ENCODE measurements at regions not wholly inside any gene's neighbourhood (a gene's known extent, or its start where the extent isn't known, plus 50 kb on each side); places are given as distances from the start of the nearest gene placed in this dataset.

DNA sequence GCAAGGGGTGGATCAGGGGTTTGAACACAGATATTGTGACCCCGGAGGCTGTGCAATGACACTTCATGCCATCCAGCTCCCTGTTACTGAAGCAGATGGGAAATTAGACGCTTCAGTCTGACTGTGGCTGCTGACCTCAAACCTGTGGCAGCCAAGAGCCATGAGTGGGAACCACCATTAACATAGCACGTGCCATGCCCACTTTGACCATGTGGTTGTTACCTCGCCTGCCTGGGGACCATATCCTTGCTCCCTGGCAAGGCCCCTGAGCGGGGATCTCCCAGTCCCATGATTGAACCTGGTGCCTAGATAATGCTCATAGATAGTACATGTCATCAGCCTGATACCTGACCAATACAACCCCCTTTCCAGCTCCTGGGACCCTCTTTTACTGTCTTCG is 68.9 kb downstream of the CYP26B1 start:
- TF ChIP-seq, protein P1, sequence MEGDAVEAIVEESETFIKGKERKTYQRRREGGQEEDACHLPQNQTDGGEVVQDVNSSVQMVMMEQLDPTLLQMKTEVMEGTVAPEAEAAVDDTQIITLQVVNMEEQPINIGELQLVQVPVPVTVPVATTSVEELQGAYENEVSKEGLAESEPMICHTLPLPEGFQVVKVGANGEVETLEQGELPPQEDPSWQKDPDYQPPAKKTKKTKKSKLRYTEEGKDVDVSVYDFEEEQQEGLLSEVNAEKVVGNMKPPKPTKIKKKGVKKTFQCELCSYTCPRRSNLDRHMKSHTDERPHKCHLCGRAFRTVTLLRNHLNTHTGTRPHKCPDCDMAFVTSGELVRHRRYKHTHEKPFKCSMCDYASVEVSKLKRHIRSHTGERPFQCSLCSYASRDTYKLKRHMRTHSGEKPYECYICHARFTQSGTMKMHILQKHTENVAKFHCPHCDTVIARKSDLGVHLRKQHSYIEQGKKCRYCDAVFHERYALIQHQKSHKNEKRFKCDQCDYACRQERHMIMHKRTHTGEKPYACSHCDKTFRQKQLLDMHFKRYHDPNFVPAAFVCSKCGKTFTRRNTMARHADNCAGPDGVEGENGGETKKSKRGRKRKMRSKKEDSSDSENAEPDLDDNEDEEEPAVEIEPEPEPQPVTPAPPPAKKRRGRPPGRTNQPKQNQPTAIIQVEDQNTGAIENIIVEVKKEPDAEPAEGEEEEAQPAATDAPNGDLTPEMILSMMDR (CRISPR knock-in tag; IDR thresholded peaks at IDR 0.05) = no peak
- no peak for TF ChIP-seq POLR2A (IDR thresholded peaks at IDR 0.05; ENCODE audit: insufficient read depth in 1 of 2, low read depth in 2 of 2, low read length in 2 of 2)
- TF ChIP-seq, protein P2, sequence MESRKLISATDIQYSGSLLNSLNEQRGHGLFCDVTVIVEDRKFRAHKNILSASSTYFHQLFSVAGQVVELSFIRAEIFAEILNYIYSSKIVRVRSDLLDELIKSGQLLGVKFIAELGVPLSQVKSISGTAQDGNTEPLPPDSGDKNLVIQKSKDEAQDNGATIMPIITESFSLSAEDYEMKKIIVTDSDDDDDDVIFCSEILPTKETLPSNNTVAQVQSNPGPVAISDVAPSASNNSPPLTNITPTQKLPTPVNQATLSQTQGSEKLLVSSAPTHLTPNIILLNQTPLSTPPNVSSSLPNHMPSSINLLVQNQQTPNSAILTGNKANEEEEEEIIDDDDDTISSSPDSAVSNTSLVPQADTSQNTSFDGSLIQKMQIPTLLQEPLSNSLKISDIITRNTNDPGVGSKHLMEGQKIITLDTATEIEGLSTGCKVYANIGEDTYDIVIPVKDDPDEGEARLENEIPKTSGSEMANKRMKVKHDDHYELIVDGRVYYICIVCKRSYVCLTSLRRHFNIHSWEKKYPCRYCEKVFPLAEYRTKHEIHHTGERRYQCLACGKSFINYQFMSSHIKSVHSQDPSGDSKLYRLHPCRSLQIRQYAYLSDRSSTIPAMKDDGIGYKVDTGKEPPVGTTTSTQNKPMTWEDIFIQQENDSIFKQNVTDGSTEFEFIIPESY (CRISPR knock-in tag; IDR thresholded peaks at IDR 0.05) = no peak
- no peak for TF ChIP-seq TBP (CRISPR knock-in tag; IDR thresholded peaks at IDR 0.05)
- no peak for TF ChIP-seq CBX2 (IDR thresholded peaks at IDR 0.05; ENCODE audit: low read depth, low read length)
- no peak for TF ChIP-seq CBX2 (CRISPR knock-in tag; IDR thresholded peaks at IDR 0.05; ENCODE audit: low read depth)
- no peak for TF ChIP-seq PHF8 (CRISPR knock-in tag; IDR thresholded peaks at IDR 0.05)
- no peak for TF ChIP-seq POLR2AphosphoS5 (IDR thresholded peaks at IDR 0.05; ENCODE audit: low read depth, low read length)
- no peak for TF ChIP-seq IRF2 (CRISPR knock-in tag; IDR thresholded peaks at IDR 0.05)
- TF ChIP-seq SNAPC5 (CRISPR knock-in tag; IDR thresholded peaks at IDR 0.05; ENCODE audit: borderline replicate concordance) = no peak
- TF ChIP-seq EP300 (IDR thresholded peaks at IDR 0.05; ENCODE audit: low read depth in 2 of 2, low read length in 2 of 2) = no peak
- no peak for TF ChIP-seq EP300 (CRISPR knock-in tag; IDR thresholded peaks at IDR 0.05; ENCODE audit: borderline replicate concordance)
- no peak for TF ChIP-seq DDIT3 (CRISPR knock-in tag; IDR thresholded peaks at IDR 0.05)
- TF ChIP-seq ZNF274 (CRISPR knock-in tag; IDR thresholded peaks at IDR 0.05) = no peak
- TF ChIP-seq FOXM1 (CRISPR knock-in tag; IDR thresholded peaks at IDR 0.05) = no peak
- TF ChIP-seq KAT8 (CRISPR knock-in tag; IDR thresholded peaks at IDR 0.05) = no peak

All from HepG2 (cell line).